Smooth muscle cell (in vitro differentiated cells): ENCODE measurements at regions not wholly inside any gene's neighbourhood (a gene's known extent, or its start where the extent isn't known, plus 50 kb on each side); places are given as distances from the start of the nearest gene placed in this dataset.

Experiments
- DNase-seq: peaks from one replicate; lab custom pipeline; 2025; ENCODE audit not compliant: unreplicated experiment; lab: John Stamatoyannopoulos, UW
- H2AFZ ChIP-seq: fragments of 200-600 bp; sonication (generic); 2 replicates; pipeline ENCODE4 v1.6.0; 2016; ENCODE audit warnings: antibody characterized with exemption, low read depth, mild to moderate bottlenecking
- H3F3A ChIP-seq: fragments of 200-600 bp; sonication (generic); 2 replicates; pipeline ENCODE4 v1.6.0; 2017; ENCODE audit warnings: antibody characterized with exemption, low read depth
- H3K27ac ChIP-seq: fragments of 200-600 bp; sonication (generic); 2 replicates; pipeline ENCODE4 v1.5.1; 2016; ENCODE audit warnings: low read depth, mild to moderate bottlenecking
- H3K27me3 ChIP-seq: fragments of 200-600 bp; sonication (generic); 2 replicates; pipeline ENCODE4 v1.6.1; 2016; ENCODE audit warnings: low read depth, mild to moderate bottlenecking
- H3K36me3 ChIP-seq: fragments of 200-600 bp; sonication (generic); 2 replicates; pipeline ENCODE4 v1.5.1; 2016; ENCODE audit warnings: low read depth
- H3K4me1 ChIP-seq: fragments of 200-600 bp; sonication (generic); 2 replicates; pipeline ENCODE4 v1.5.1; 2016; ENCODE audit warnings: low read depth
- H3K4me2 ChIP-seq: fragments of 200-600 bp; sonication (generic); 2 replicates; pipeline ENCODE4 v1.6.0; 2016; ENCODE audit warnings: mild to moderate bottlenecking
- H3K4me3 ChIP-seq: fragments of 200-600 bp; sonication (generic); 2 replicates; pipeline ENCODE4 v1.5.1; 2016; ENCODE audit warnings: mild to moderate bottlenecking
- H3K79me2 ChIP-seq: fragments of 200-600 bp; sonication (generic); 2 replicates; pipeline ENCODE4 v1.6.0; 2016; ENCODE audit warnings: low read depth, mild to moderate bottlenecking
- H3K9ac ChIP-seq: fragments of 200-600 bp; sonication (generic); 2 replicates; pipeline ENCODE4 v1.6.0; 2016; ENCODE audit warnings: low read depth
- H3K9me3 ChIP-seq: fragments of 200-600 bp; sonication (generic); replicated peaks from 2 replicates; pipeline ENCODE4 v1.5.1; 2016; ENCODE audit warnings: low read depth
- H4K20me1 ChIP-seq: fragments of 200-600 bp; sonication (generic); 2 replicates; pipeline ENCODE4 v1.6.0; 2016; ENCODE audit warnings: low read depth
- WGBS: methylation state at CpG from one replicate; pipeline ENCODE4 v1.1.7; 2016; ENCODE audit warnings: low lambda C conversion rate; 5-methylcytosine and 5-hydroxymethylcytosine counted together
- TF ChIP-seq, protein P1 (sequence below): fragments of 200-600 bp; sonication (generic); IDR thresholded peaks from 2 replicates; pipeline ENCODE4 v1.5.1; 2017; ENCODE audit warnings: borderline replicate concordance, mild to moderate bottlenecking, antibody characterized with exemption; ENCODE audit not compliant: insufficient read depth, poor library complexity, severe bottlenecking

DNA sequence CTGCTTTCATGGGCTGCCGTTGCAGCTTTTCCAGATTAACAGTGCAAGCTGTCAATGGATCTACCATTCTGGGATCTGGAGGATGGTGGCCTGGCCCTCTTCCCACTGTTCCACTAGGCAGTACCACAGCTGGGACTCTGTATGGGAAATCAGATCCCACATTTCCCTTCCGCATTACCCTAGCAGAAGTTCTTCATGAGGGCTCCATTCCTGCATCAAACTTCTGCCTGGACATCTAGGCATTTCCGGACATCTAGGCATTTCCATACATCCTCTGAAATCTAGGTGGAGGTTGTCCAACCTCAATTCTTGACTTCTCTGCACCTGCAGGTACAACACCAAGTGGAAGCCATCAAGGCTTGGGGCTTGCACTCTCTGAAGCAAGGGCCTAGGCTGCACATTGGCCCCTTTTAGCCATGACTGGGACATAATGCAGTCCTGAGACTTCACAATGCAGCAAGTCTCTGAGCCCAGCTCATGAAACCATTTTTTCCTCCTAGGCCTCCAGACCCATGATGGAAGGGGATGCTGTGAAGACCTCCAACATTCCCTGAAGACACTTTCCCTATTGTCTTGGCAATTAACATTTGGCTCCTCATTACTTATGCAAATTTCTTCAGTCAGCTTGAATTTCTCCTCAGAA is 863.3 kb downstream of the C12orf50 start:
- no peaks in the 10 kb centered on the region for H3K9me3 ChIP-seq
- TF ChIP-seq, protein P1, sequence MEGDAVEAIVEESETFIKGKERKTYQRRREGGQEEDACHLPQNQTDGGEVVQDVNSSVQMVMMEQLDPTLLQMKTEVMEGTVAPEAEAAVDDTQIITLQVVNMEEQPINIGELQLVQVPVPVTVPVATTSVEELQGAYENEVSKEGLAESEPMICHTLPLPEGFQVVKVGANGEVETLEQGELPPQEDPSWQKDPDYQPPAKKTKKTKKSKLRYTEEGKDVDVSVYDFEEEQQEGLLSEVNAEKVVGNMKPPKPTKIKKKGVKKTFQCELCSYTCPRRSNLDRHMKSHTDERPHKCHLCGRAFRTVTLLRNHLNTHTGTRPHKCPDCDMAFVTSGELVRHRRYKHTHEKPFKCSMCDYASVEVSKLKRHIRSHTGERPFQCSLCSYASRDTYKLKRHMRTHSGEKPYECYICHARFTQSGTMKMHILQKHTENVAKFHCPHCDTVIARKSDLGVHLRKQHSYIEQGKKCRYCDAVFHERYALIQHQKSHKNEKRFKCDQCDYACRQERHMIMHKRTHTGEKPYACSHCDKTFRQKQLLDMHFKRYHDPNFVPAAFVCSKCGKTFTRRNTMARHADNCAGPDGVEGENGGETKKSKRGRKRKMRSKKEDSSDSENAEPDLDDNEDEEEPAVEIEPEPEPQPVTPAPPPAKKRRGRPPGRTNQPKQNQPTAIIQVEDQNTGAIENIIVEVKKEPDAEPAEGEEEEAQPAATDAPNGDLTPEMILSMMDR, result no peak
- H3K27me3 ChIP-seq, result no peaks in the 10 kb centered on the region
- H3K36me3 ChIP-seq, result no peaks in the 10 kb centered on the region
- H3K4me2 ChIP-seq, result no peak overlapping the region
- no peak overlapping the region for H3K9ac ChIP-seq
- no peaks in the 10 kb centered on the region for H3F3A ChIP-seq
- no peak for DNase-seq
- H4K20me1 ChIP-seq, result no peaks in the 10 kb centered on the region
- H2AFZ ChIP-seq, result no peak overlapping the region
- no peaks in the 10 kb centered on the region for H3K79me2 ChIP-seq
- H3K4me3 ChIP-seq, result no peak overlapping the region
- H3K27ac ChIP-seq, result no peak overlapping the region
- H3K4me1 ChIP-seq, result no peaks in the 10 kb centered on the region
- 98% methylated on average over 3 of the region's 3 CpGs for WGBS

DNA sequence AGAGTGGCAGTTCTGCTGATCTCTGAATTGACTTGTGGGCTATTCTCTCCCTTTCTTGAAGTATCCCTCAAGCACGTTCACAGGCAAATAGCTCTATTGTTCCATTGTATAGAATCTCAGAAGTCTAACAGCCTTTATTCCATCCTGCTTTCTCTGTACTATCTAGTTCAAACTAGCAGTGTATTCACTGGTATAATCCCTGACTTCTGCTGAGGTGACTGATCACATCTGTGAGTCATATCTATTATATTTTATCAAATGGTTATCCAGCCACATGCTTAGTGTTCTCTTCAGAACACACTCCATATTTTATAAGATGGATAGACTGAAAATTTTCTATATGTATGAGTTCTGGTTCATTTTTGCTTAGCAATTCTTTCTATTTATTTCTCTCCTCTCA is 866.1 kb downstream of the C12orf50 start:
- H3K79me2 ChIP-seq, result no peaks in the 10 kb centered on the region
- H3K27me3 ChIP-seq, result no peaks in the 10 kb centered on the region
- no peak for DNase-seq
- no peak overlapping the region for H3K9ac ChIP-seq
- H3K4me3 ChIP-seq, result no peak overlapping the region
- H4K20me1 ChIP-seq, result no peaks in the 10 kb centered on the region
- no peak overlapping the region for H3K27ac ChIP-seq
- no peaks in the 10 kb centered on the region for H3K9me3 ChIP-seq
- 100% methylated on average over 1 of the region's 1 CpG for WGBS
- H3K4me2 ChIP-seq, result no peak overlapping the region
- H2AFZ ChIP-seq, result no peak overlapping the region
- H3K36me3 ChIP-seq, result no peaks in the 10 kb centered on the region
- H3F3A ChIP-seq, result peaks cover 2% of the 10 kb centered on the region
- TF ChIP-seq, protein P1, result no peak
- no peaks in the 10 kb centered on the region for H3K4me1 ChIP-seq

DNA sequence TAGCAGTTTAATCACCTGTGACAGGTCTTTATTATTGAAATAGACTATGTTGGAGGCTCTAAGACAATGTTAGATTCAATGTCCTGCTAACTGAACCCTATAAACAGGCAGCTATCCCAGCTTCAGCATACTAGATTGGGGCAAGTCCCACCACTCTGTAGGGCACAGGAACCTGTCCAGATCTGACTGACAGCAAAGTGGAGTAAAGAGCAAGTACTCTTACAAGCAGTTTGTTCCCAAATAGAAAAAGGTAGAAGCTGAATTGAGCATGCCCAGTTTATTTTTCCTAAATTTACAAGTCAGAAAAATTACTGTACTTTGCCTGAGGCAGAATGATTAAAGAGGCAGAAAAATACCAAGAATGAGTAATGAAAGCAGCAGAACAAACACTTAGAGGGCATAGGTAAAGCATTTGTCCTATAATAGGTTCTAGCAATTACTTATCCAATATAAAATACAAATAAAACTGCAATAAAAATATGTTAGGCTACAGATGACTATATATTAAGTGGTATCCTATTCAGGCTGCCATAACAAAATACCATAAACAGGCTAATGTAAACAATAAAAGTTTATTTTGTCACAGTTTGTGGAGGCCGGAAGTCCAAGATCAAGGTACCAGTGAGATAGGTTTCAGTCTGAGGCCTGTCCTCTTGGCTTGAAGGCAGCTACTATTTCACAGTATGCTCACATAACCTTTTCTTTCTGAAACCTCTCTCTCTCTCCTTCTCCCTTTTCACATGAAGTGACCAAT is 868.2 kb downstream of the C12orf50 start:
- H2AFZ ChIP-seq, result no peak overlapping the region

More for the DNA sequence above, 868.2 kb downstream of the C12orf50 start:
- H3K4me1 ChIP-seq, result no peaks in the 10 kb centered on the region
- no peak overlapping the region for H3K4me2 ChIP-seq
- WGBS, result 89% methylated on average over 1 of the region's 1 CpG
- no peak for DNase-seq
- H3K27ac ChIP-seq, result peak overlapping the region; percentile 18
- no peak overlapping the region for H3K9ac ChIP-seq
- no peaks in the 10 kb centered on the region for H3K9me3 ChIP-seq
- H3K79me2 ChIP-seq, result no peaks in the 10 kb centered on the region
- no peaks in the 10 kb centered on the region for H3K36me3 ChIP-seq
- H3K4me3 ChIP-seq, result no peak overlapping the region
- H4K20me1 ChIP-seq, result no peaks in the 10 kb centered on the region
- no peaks in the 10 kb centered on the region for H3K27me3 ChIP-seq
- TF ChIP-seq, protein P1, result no peak
- peaks cover 2% of the 10 kb centered on the region for H3F3A ChIP-seq
